Inflammatory macrophage treated with lipopolysaccharide for 1 hour (primary cell): ENCODE measurements at regions not wholly inside any gene's neighbourhood (a gene's known extent, or its start where the extent isn't known, plus 50 kb on each side); places are given as distances from the start of the nearest gene placed in this dataset.

Source experiments
- DNase-seq, 2 donors: peaks; one replicate each; pipeline ENCODE4 v3.0.0-alpha.2; 2020 to 2022

DNA sequence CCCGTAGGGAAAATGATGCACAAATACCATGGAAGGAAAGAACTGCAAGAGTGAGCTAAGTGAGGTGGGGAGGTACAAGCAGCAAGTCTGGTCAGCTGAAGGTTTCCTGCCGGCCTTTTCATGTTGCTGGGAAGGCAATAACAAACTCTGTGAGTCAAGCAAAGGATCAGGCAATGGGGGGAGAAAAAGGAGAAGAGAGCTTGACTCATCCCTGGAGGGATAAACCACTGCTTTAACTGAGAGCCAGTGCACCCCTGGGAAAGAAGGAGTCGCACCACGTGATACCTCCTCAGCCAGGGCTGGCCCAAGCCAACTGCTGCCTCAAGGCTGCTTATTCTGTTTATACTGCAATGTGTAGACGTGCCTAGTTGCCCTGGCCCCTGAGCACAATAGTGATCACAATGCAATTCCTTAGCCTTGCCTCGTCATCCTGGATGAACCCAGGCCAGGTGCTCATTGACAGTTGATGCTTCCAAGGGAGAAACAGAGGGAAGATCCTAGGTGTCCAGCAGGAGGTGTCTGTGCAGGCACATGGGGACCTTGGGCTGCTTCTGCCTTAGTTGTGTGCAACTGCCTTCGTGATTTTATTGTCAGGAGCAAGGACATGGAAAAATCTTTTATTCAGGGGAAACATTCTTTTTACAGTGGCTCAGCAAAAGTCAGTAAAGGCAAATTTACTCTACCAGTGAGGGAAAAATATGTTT, 203.0 kb upstream of the TUT7 start:
- no peak for DNase-seq

DNA sequence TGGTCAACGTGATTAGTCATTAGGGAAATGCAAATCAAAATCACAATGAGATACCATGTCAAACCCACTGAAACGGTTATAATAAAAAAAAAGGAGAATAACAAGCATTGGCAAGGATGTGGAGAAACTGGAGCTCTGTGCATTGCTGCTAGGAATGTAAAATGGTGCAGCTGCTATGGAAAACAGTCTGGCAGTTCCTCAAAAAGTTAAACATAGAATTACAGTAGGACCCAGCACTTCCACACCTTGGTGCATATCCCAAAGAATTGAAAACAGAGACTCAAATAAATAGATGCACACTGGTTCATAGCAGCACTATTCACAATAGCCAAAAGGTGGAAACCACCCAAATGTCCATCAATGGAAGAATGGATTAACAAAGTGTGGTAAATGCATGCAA, 201.5 kb upstream of the TUT7 start:
- no peak for DNase-seq

DNA sequence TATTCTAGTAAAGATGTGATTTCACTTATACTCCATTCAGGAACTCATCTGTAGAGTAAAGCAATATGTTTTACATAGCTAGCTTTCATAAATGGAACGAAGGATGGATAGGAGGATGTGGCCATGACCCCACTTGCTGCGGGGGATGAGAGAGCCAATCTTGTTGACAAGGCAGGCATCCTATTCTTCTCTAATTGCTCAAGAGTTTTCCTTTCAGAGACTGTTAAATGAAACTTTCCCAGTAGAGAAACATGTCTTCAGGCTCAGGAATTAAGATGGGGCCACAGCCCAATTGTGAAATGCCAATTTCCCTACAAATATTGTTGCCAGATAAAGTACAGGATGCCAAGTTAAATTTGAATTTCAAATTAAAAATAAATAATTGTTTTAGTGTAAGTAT, 196.2 kb upstream of the TUT7 start:
- DNase-seq, result no peak

DNA sequence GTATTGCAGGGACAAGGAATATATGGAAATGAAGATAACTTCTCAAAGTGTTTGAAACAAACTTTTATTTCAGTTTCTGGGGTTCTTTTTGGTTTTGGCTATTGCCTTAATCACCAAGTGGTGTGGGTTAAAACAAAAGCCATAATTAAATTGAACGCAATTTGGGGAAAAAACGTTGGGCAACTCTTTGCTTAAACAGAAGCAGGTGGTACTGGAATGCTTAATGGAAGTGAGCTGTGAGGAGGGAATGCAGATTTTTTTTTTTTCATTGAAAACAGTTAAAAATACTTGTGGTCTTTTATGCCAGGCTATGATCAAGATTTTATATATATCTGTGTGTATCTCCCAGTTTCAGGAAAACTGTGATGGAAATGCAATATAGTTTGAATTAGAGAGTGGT, 195.7 kb upstream of the TUT7 start:
- no peak for DNase-seq

DNA sequence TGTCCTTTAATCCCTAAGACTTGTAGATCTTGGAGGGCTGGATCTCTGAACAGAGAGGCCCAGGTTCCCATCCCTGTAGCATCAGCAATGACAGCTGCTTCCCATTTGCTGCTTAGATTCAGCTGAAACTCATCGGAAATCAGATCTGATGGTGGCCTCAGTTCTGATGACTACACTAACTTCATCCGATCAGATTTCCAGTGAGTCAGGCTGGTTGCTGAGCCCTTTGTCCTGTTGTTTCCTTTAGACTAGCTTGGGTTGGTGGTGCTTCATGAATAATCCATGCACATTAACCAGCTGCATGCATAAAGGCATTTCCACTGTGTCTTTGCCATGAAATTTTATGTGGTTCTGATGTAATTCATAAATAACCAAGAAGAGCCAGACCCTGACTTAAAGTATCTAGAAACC, 195.2 kb upstream of the TUT7 start:
- DNase-seq, result no peak

DNA sequence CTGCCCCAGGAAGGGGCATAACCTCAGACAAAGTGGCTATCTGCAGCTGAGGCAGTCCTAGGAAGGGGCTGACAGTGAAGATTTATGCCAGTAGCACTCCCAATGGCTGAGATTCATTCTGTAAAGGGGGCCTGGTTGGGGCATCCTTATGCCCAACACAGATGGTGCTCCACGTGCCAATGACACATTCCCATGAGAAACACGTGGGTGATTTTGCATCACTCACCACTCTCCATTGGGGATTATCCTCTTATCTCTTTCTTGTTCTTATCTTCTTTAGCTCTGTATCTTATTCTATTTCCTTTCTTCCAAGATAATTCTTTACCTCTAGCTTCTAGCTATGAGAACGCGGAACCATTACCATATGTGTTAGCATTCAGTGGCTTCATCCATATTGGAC, 194.0 kb upstream of the TUT7 start:
- DNase-seq, result no peak

DNA sequence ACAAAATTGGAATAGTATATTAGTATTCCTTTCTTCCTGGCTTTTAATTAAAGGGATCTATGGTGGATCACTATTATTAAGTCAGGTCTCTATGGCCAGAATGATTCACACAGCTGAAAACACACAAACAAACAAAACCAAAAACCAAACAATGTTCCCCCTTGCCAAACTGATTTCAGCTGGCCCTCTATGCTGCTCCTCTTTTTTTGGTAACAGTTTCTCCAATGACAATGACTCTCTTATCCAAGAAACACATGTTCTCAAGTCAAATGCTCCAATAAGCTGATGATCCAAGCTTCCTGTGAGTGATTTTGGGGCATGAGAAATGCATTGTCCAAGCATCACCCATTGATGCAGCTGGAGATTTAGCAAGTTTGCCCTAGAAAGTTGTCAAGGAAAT, 193.4 kb upstream of the TUT7 start:
- no peak for DNase-seq

DNA sequence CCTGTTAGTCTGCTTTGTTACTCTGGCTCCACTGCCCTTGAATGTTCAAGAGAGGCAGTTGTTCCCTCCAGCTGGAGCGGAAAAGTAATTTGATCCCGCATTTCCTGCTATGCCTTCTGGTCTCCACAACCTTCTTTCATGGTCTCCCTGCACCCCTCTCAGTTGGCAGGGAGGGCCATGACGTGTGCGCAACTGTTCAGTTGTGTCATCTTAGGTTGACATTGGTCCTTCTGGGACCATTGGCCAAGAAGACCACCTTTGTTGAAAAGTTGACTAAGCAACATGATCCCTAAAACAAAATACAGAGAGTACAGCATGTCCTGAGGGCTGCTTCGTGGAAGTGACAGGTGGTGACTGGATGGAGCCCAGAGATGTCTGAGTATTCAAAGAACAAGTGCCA, 192.5 kb upstream of the TUT7 start:
- no peak for DNase-seq

DNA sequence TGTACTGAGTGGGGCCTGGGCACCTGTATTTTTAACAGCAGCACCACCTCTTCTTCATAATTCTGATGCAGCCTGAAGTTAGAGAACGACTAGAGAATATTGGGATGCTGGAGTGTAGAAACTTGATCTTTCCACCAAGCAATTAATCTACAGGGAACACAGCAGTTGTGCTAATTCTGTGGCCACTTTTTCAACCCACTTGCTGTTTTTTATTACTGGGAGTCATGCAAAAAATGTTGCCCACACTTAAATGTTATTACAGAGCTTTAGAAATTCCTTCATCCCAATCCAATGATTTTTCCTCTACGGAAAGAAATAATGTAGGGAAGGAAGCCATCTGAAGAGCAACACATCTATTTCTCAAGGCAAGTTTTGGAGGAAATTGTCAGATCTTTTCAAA, 190.9 kb upstream of the TUT7 start:
- DNase-seq, result no peak

DNA sequence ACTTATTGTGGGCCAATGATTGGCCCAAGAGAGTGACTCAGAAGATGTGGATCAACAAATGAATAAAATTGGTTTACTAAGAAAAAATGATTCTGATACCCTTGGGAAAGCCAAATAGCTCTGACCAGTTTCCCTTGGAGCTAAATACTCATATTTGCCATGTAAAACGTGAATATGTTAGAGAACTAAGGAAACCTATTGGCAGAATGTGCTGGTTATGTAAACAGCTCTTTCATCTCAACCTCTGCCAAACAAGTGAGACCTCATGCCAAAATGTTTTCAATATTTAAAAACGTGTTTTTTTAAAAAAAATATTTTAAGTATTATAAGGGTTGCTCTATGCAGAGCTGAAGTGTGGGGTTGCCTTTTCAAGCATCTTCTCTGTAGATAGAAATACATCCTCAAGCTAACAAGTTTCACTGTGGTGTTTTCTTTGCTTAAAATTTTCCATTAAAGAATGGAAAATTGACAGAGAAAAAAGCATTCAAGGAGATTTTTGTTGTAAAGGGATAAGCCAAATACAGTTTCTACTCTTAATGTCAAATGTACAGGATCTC, 186.9 kb upstream of the TUT7 start:
- no peak for DNase-seq

DNA sequence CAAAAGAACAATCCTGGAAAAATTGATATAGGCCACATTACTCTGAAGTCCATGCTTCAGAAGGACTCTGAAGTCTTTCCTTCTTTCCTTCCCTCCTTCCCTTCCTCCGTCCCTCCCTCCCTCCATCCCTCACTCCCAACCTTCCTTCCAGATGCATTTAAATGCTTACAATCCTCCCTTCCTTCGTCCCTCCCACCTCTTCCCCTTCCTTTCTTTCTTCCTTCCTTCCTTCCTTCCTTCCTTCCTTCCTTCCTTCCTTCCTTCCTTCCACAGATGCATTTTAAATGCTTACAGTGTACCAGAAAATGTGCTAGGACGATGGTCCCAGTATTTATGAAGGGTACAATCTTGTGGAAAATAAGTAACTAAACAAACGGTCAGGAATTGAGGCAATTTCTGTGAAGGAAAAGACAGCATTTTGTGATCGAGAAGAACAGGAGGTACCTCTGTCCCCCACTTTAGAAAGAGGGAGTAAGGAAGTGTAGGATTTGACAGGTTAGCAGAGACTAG, 181.3 kb upstream of the TUT7 start:
- DNase-seq, result no peak

DNA sequence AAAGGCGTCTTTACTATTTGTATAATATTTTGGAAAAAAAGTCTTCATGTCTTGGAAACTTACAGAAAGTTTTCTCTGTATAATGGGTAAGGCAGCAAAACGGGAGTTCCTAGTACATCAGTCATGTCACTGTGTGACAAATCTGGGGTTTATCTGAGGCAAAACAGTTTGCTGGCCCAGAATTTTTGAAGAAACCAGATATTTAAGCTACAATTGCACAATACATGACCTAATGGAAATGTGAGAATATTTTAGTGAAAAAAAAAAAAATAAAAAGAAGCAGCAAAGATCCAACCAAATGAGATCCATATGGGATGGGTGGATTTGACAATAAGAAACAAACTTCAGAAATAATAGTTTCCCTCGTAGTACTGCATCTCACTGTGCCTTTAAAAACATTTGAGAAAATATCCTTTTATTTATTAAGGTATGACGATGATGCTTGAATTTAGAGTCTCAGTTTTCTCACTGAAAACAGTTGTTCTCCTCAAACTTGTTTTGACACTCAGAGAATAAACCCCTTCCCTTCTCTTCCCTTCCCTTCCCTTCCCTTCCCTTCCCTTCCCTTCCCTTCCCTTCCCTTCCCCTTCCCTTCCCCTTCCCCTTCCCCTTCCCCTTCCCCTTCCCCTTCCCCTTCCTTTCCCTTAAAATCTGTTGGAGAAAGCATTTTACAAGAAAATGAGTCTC, 180.5 kb upstream of the TUT7 start:
- DNase-seq, result no peak

DNA sequence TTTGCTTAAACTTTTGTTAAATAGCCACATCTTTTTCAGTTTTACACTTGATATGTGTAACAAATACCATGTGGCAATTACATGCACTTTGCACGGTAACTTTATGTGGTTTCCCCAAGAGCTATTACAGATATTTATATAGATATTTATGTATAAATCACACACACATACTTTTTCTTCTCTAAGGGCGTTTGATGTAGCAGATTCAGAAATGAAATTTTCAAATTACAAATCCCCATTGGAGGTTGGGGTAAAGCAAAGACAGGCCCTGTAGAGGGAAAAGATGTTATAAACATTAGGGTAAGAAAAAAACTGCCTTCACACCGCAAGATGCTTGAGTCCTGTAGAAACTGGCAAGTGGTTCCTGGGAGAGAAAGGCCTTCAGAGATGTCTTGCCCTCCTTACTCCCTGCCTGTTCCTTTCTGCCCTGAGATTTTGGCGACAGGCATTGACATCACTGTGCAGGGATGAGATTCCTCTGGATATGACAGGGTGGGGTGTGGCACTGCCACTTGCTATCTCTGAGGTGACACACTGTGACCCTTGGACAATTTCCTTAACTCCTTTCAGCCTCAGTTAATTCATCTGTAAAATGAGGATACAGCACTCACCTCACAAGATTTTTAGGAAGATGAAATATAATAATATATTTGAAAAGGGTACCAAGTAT, 177.9 kb upstream of the TUT7 start:
- no peak for DNase-seq

DNA sequence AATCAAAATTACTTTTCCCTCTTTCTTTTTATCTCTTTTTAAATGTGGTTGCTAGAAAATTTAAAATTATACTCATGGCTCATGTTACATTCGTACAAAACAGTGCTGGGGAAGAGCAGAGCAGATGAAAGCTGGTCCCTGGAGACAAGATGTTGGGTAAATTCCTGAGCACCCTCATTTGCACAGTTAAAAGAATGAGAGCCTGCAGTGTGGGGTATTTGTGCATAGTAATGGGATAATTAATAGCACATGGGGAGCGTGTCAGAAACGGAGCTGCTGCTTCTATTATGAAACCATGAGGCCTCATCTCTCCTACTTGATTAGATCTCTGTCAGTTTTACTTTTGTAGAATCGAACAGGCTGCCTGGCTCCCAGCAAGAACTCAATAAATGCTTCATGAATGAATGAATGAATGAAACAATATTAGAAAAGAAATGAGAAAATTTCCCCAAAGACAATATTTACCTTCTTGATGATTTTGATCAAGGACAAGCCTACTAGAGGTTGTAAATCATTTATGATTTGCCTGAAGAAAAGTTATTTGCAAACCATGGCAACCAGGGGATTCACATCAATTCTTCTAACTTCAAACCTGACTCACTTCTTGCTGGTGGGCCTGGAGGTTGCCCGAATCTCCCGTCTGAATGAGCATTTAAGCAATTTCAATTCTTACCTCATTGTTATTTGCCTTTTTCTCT, 177.2 kb upstream of the TUT7 start:
- DNase-seq, result no peak

DNA sequence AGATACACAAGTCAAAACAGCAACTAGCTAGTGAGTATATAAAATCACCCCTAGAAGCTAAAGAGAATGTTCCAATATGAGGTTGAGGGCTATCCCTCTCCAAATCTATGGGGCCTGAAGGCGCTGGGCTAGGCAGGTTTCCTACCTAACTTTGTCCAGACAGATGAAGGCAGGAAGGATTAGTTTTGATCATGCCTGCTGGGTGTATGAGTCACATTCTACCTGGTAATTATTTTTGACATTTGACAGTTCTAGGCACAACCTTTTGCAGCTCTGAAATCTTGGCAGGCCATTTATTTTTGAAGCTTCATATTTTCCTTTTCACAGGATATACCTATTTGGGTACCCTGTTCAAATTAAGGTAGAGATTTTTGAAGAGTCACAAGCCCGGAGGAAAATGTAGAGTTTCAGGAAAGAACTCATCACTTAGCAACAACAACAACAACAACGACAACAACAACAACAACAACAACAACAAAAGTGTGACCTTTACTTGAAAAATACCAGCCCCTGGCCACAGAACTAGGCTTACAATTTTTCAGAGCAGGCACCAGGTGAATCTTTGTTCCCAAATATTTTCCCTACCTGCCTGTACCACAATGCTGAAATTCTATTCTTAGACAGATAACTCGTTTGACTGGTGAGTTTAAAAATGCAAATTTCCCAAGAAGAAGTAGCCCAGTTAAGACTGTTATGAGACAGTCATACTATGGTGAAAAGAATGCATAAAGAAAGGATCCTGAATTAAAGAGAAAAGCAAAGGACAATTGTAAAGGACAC, 175.5 kb upstream of the TUT7 start:
- no peak for DNase-seq

DNA sequence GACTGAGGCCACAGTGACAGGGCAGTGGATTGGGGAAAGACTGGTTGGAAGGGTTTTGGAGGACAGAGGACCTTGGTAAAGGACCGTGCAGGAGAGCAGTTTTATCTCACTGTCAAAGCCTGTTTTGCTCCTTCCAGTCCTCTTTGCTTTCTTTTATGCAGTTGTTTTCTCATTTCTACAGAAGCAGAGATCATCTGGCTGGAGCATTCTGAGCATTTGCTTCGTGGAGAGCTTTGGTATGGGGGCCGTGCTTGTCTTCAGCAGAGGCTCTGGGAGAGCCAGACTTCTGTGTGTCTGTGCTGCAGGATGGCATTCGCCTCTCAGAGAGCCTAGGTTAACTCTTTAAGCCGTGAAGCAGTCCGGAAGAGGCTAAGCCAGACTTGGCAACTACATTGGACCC, 171.8 kb upstream of the TUT7 start:
- no peak for DNase-seq

DNA sequence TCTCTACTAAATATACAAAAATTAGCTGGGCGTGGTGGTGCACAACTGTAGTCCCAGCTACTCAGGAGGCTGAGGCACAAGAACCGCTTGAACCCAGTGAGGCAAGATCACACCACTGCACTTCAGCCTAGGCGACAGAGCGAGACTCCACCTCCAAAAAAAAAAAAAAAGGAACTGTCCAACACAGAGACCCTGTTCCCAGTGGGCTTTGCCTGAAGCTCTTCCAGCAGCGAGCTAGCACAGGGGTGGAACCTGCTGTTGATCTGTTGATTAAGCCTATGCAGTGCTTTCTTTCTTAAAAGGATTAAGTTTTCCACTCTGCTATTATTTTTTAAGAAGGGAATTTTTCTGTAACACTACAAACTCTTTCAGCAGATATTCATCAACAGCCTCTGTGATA, 171.0 kb upstream of the TUT7 start:
- no peak for DNase-seq

DNA sequence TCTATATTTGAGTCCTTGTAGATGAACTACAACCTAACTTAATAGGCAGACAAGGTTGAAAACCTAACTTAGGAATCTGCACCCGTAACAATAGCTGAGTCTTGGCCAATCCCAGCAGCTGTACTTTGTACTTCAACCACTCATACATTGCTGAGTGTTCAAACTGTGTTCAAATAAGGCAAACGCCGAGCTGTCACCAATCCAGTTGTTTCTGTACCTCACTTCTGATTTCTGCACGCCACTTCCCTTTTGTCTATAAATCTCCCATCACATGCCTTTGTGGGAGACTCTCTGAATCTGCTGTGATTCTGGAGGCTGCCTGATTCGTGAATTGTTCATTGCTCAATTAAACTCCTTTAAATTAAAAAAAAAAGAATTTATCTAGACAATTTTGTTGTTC, 167.8 kb upstream of the TUT7 start:
- peak in 1 of 2 donors; percentile 8 for DNase-seq

DNA sequence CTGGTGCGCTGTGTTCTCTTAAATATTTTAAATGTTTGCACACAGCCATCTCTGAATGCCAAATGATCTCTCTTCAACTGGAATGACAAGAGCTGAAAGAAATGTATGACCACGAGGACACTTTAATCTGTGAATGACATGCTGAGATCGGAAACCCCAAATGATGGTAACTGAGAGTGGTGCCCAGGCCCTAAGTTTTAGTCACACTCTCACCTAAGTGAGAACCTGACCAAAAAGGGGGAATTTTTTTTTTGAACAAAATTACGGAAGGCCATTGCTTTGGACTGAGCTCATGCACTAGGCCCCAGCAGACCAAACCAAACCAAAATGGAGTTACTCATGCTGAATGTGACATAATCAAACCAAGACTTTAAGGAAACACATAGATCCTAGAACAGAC, 167.1 kb upstream of the TUT7 start:
- DNase-seq, result no peak

DNA sequence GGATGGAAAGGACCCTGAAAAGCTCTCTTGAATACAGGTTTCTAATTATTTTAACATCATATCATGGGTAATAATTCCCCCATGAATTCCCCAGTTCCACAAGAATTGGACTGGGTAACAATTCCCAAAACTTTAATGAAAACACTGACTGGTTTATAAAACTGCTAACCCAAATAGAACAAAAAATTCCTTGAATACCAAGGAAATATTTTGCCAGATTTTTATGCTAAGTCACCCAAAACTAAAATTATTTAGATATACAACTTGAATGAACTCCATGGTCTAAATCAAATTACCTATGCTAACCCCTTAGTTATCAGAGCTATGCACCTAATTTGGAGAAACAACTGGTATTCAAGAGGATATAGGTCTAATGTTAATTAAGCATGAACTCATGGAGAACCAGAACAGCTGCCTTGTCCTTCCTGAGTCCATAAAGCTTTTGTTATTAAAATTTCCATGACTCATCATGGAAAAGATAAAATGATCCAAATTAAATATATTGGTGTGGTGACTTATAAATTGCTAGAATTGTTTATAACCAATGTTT, 164.9 kb upstream of the TUT7 start:
- no peak for DNase-seq

DNA sequence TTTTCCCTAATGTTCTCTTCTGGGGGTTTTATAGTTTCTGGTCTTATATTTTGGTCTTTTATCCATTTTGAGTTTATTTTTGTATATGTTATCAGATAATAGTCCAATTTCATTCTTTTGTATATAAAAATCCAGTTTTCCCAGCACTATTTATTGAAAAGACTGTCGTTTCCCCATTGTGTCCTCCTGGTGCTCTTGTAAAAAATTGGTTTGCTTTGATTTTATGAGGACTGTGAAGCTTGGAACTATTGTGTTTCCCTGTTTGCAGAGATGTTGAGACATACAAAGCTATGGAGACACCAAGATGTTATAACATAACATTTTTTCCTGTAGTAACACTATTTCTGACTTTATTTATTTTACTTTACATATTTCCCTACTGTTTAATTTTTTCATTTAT, 163.3 kb upstream of the TUT7 start:
- no peak for DNase-seq

DNA sequence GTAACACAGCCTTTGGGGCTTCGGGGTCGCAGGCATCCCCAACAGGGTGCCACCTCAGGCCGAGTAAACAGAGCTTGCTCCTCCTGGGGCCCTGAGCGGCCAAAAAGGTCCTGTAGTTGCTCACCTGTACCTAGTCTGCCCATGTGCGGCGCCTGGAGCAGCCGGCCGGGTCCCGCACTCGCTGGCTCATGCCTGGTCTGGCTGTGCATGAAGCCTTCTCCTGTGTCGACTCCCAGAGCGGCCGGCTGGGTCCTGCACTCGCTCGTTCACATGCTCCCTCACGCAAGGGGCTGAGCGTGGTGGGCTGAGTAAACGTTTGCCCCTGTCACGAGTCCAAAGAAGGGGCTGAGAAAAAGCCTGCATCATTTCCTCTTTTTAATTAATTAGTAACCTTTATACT, 162.4 kb upstream of the TUT7 start:
- DNase-seq, result no peak
